OCI-LY1 (cell line): ENCODE measurements at regions not wholly inside any gene's neighbourhood (a gene's known extent, or its start where the extent isn't known, plus 50 kb on each side); places are given as distances from the start of the nearest gene placed in this dataset.

Experiments
- EZH2 ChIP-seq: fragments of 200-600 bp; sonication (generic), shearing (Covaris generic); IDR thresholded peaks from 2 replicates; pipeline ENCODE4 v1.8.0; 2017; ENCODE audit warnings: borderline replicate concordance, mixed run types, mild to moderate bottlenecking, antibody characterized with exemption, low read length, moderate library complexity, mixed read lengths
- TF ChIP-seq, protein P1 (sequence below): fragments of 200-600 bp; sonication (generic), shearing (Covaris generic); IDR thresholded peaks from 2 replicates; pipeline ENCODE4 v1.5.1; 2017; ENCODE audit warnings: mild to moderate bottlenecking, antibody characterized with exemption, low read length, moderate library complexity, mixed read lengths

DNA sequence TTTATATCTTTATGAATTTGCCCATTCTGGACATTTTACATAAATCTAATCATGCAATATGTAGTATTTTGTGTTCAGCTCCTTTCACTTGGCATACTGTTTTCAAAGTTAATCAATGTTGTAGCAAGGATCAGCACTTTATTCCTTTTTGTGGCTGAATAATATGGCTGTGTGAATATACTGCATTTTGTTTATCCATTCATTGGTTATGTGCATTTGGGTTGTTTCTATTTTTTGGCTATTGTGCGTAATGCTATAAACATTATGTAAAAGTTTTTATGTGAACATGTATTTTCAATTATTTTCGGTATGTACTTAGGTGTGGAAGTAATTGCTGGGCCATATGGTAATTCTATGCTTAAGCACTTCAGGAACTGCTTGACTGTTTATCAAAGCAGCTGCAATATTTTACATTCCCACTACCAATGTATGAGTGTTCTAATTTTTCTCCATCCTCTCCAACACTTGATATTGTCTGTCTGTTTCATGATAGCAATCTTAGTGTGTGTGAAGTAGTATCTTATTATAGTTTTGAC is 101.3 kb upstream of the P2RY1 start:
- TF ChIP-seq, protein P1, sequence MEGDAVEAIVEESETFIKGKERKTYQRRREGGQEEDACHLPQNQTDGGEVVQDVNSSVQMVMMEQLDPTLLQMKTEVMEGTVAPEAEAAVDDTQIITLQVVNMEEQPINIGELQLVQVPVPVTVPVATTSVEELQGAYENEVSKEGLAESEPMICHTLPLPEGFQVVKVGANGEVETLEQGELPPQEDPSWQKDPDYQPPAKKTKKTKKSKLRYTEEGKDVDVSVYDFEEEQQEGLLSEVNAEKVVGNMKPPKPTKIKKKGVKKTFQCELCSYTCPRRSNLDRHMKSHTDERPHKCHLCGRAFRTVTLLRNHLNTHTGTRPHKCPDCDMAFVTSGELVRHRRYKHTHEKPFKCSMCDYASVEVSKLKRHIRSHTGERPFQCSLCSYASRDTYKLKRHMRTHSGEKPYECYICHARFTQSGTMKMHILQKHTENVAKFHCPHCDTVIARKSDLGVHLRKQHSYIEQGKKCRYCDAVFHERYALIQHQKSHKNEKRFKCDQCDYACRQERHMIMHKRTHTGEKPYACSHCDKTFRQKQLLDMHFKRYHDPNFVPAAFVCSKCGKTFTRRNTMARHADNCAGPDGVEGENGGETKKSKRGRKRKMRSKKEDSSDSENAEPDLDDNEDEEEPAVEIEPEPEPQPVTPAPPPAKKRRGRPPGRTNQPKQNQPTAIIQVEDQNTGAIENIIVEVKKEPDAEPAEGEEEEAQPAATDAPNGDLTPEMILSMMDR: no peak
- TF ChIP-seq EZH2: no peak
